A673 (cell line): ENCODE measurements at regions not wholly inside any gene's neighbourhood (a gene's known extent, or its start where the extent isn't known, plus 50 kb on each side); places are given as distances from the start of the nearest gene placed in this dataset.
A peak's percentile ranks its signal among the peaks of the same experiment; 100 is the strongest.

Experiments used
- BruUV-seq: library from RNA; stranded (reverse); fragments of 400-500 nt; replicated peaks from 2 replicates; lab custom pipeline; 2021; lab: Mats Ljungman, UMichigan
- CTCF ChIA-PET: fragments of 300-600 bp; sonication (Branson Sonifier 250); formaldehyde crosslinking; loops from one replicate; lab custom pipeline; 2022; ENCODE audit warnings: antibody characterized with exemption; lab: Charles Lee
- POLR2A ChIA-PET: fragments of 300-600 bp; sonication (Branson Sonifier 250); formaldehyde crosslinking; loops from one replicate; lab custom pipeline; 2022; ENCODE audit warnings: antibody characterized with exemption; ENCODE audit not compliant: low non-redundant PET; lab: Charles Lee
- DNase-seq: peaks from one replicate; pipeline ENCODE4 v3.0.0-alpha.2; 2015; ENCODE audit warnings: low spot score
- H3K27ac ChIP-seq: fragments of 200-600 bp; sonication (generic); 2 replicates; pipeline ENCODE4 v1.5.1; 2016; ENCODE audit warnings: mixed run types, low read depth, mild to moderate bottlenecking, mixed read lengths, antibody characterized with exemption, low read length; ENCODE audit not compliant: poor library complexity, severe bottlenecking
- H3K27me3 ChIP-seq: fragments of 200-600 bp; sonication (generic); replicated peaks from 2 replicates; pipeline ENCODE4 v1.6.1; 2017; ENCODE audit warnings: mixed run types, low read depth, mild to moderate bottlenecking, mixed read lengths, antibody characterized with exemption, low read length; ENCODE audit not compliant: insufficient read depth, poor library complexity
- H3K36me3 ChIP-seq: fragments of 200-600 bp; sonication (generic); 2 replicates; pipeline ENCODE4 v1.6.1; 2016; ENCODE audit warnings: mixed run types, mild to moderate bottlenecking, mixed read lengths, antibody characterized with exemption, low read length; ENCODE audit not compliant: insufficient read depth, poor library complexity, severe bottlenecking
- H3K4me1 ChIP-seq: fragments of 200-600 bp; sonication (generic); 2 replicates; pipeline ENCODE4 v1.6.1; 2017; ENCODE audit warnings: mixed run types, mild to moderate bottlenecking, mixed read lengths, antibody characterized with exemption, low read length; ENCODE audit not compliant: insufficient read depth, poor library complexity, severe bottlenecking
- H3K4me3 ChIP-seq: fragments of 200-600 bp; sonication (generic); 2 replicates; pipeline ENCODE4 v1.5.1; 2016; ENCODE audit warnings: low read depth, mixed run types, mild to moderate bottlenecking, mixed read lengths, low read length; ENCODE audit not compliant: poor library complexity, severe bottlenecking
- H3K9me3 ChIP-seq: fragments of 200-600 bp; sonication (generic); 2 replicates; pipeline ENCODE4 v1.6.1; 2016; ENCODE audit warnings: mixed run types, low read depth, mild to moderate bottlenecking, mixed read lengths, antibody characterized with exemption, low read length; ENCODE audit not compliant: poor library complexity, severe bottlenecking
- EZH2 ChIP-seq: fragments of 200-600 bp; sonication (generic); IDR thresholded peaks from 2 replicates; pipeline ENCODE4 v1.6.1; 2017; ENCODE audit warnings: borderline replicate concordance, low read depth, mild to moderate bottlenecking, mixed read lengths, antibody characterized with exemption, low read length; ENCODE audit not compliant: poor library complexity, severe bottlenecking
- intact Hi-C: fragments of 100-400 bp; cut with micrococcal nuclease; formaldehyde crosslinking; loops from one replicate; pipeline ENCODE4 v1.10.0; 2022; ENCODE audit not compliant: unreplicated experiment
- TF ChIP-seq, protein P1 (sequence below): fragments of 300-800, 200-600 bp; sonication (generic); conservative IDR thresholded peaks from 2 replicates; pipeline ENCODE4 v1.5.1; 2017; ENCODE audit warnings: low read depth, mild to moderate bottlenecking, antibody characterized with exemption, low read length, moderate library complexity, mixed read lengths

GRCh38 chr12:116416166-116416565 is 138.7 kb upstream of the MED13L start:
- ChIA-PET CTCF (no interaction called here), POLR2A (no interaction called here)
- no peak for DNase-seq
- H3K4me3 ChIP-seq = no peak overlapping the region
- BruUV-seq = no TSS peak
- TF ChIP-seq EZH2 = no peak
- TF ChIP-seq, protein P1, sequence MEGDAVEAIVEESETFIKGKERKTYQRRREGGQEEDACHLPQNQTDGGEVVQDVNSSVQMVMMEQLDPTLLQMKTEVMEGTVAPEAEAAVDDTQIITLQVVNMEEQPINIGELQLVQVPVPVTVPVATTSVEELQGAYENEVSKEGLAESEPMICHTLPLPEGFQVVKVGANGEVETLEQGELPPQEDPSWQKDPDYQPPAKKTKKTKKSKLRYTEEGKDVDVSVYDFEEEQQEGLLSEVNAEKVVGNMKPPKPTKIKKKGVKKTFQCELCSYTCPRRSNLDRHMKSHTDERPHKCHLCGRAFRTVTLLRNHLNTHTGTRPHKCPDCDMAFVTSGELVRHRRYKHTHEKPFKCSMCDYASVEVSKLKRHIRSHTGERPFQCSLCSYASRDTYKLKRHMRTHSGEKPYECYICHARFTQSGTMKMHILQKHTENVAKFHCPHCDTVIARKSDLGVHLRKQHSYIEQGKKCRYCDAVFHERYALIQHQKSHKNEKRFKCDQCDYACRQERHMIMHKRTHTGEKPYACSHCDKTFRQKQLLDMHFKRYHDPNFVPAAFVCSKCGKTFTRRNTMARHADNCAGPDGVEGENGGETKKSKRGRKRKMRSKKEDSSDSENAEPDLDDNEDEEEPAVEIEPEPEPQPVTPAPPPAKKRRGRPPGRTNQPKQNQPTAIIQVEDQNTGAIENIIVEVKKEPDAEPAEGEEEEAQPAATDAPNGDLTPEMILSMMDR = no peak
- H3K9me3 ChIP-seq = no peaks in the 10 kb centered on the region
- intact Hi-C loops = no loop called here
- H3K36me3 ChIP-seq = no peaks in the 10 kb centered on the region
- H3K27me3 ChIP-seq = no peaks in the 10 kb centered on the region
- H3K27ac ChIP-seq = no peak overlapping the region
- H3K4me1 ChIP-seq = no peaks in the 10 kb centered on the region

GRCh38 chr12:116418551-116418950 is 140.6 kb upstream of the MAP1LC3B2 start:
- H3K4me1 ChIP-seq = no peaks in the 10 kb centered on the region
- H3K9me3 ChIP-seq = no peaks in the 10 kb centered on the region
- intact Hi-C loops = no loop called here
- ChIA-PET POLR2A (no interaction called here), CTCF (no interaction called here)
- no peak overlapping the region for H3K4me3 ChIP-seq
- TF ChIP-seq, protein P1 = no peak
- no peak for TF ChIP-seq EZH2
- BruUV-seq = no TSS peak
- H3K27ac ChIP-seq = no peak overlapping the region
- no peaks in the 10 kb centered on the region for H3K27me3 ChIP-seq
- peak; percentile 31 for DNase-seq
- H3K36me3 ChIP-seq = no peaks in the 10 kb centered on the region

- H3K27ac ChIP-seq = no peak overlapping the region
- ChIA-PET CTCF (no interaction called here), POLR2A (interaction anchor here (0.7 kb wide), 1 partner anchor 61 kb away, joined by 3 read pairs; no protein-coding TSS in a partner anchor)
- H3K4me3 ChIP-seq = no peak overlapping the region
- no peaks in the 10 kb centered on the region for H3K36me3 ChIP-seq
- no peak for DNase-seq
- H3K4me1 ChIP-seq = no peaks in the 10 kb centered on the region
- no TSS peak for BruUV-seq
- no peaks in the 10 kb centered on the region for H3K27me3 ChIP-seq
- H3K9me3 ChIP-seq = no peaks in the 10 kb centered on the region
- TF ChIP-seq, protein P1 = no peak
- TF ChIP-seq EZH2 = no peak
- intact Hi-C loops = no loop called here
These were observed 138.8 kb upstream of the MAP1LC3B2 start for GRCh38 chr12:116420227-116420880.
